ENCODE measurements at regions not wholly inside any gene's neighbourhood (a gene's known extent, or its start where the extent isn't known, plus 50 kb on each side); places are given as distances from the start of the nearest gene placed in this dataset.

DNA sequence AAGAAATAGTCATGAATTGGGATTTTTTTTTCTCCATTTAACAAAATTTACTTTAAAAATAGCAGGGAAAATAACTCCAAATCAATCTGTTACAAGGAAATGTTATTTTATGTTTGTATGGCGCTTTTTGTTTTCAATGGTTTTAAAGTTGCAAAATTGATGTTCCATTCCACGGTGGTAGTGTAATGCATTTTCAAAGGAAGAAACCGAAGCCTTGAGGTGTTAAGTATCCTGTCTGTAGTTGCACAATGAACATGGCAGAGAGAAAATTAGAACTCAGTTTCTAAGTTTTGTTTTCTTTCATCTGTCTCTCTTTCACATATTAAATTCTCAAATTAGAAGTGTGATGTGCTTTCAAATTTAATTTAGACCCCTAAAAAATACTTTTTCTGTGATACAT is 841.8 kb downstream of the USP25 start:
- TF ChIP-seq EZH2phosphoT487 (IDR thresholded peaks at IDR 0.05; ENCODE audit: insufficient read depth, low read depth) (no peak), EZH2 (IDR thresholded peaks at IDR 0.05; ENCODE audit: insufficient read depth, poor library complexity, severe bottlenecking) (no peak)

All from GM23248 (cell line).